IMR-90 (cell line): ENCODE measurements at regions not wholly inside any gene's neighbourhood (a gene's known extent, or its start where the extent isn't known, plus 50 kb on each side); places are given as distances from the start of the nearest gene placed in this dataset.

Experiments used
- ATAC-seq: fragments of 200-7000 bp; cut with Tn5 transposase; 2 replicates; pipeline ENCODE4 v1.9.1; 2020; ENCODE audit warnings: low read depth, mild to moderate bottlenecking, moderate library complexity
- BruUV-seq: library from RNA; stranded (reverse); fragments of 400-500 nt; replicated peaks from 2 replicates; lab custom pipeline; 2021; lab: Mats Ljungman, UMichigan
- CTCF ChIA-PET: fragments of 300-600 bp; formaldehyde crosslinking; extraction: SDS; loops from one replicate; lab custom pipeline; 2021; ENCODE audit warnings: antibody characterized with exemption; lab: Yijun Ruan, JAX
- POLR2A ChIA-PET: fragments of 300-600 bp; sonication (Branson Sonifier 250); formaldehyde crosslinking; loops from one replicate; lab custom pipeline; 2022; ENCODE audit warnings: antibody characterized with exemption; ENCODE audit not compliant: unreplicated experiment; lab: Charles Lee
- DNase-seq: peaks from one replicate; pipeline ENCODE4 v3.0.0; 2013
- H2AFZ ChIP-seq: replicated peaks from 2 replicates; pipeline ENCODE3; 2013; ENCODE audit warnings: low read length, mild to moderate bottlenecking; ENCODE audit not compliant: poor library complexity
- H2AK5ac ChIP-seq: 2 replicates; pipeline ENCODE4 v1.6.1; 2013; ENCODE audit warnings: low read depth, low read length, inconsistent platforms
- H2AK9ac ChIP-seq: replicated peaks from 2 replicates; pipeline ENCODE3; 2013; ENCODE audit warnings: mild to moderate bottlenecking, low read depth, low read length, moderate library complexity; ENCODE audit not compliant: poor library complexity
- H2BK120ac ChIP-seq: 2 replicates; pipeline ENCODE4 v1.6.1; 2013; ENCODE audit warnings: low read depth, low read length, inconsistent platforms
- H2BK15ac ChIP-seq: 3 replicates; pipeline ENCODE4 v1.6.1; 2013; ENCODE audit warnings: low read depth, low read length, inconsistent platforms
- H2BK20ac ChIP-seq: 2 replicates; pipeline ENCODE4 v1.6.1; 2013; ENCODE audit warnings: low read depth, mild to moderate bottlenecking, inconsistent platforms, low read length, moderate library complexity
- H2BK5ac ChIP-seq: 2 replicates; pipeline ENCODE4 v1.6.1; 2013; ENCODE audit warnings: mild to moderate bottlenecking, low read depth, low read length, inconsistent platforms; ENCODE audit not compliant: poor library complexity, severe bottlenecking
- H3K14ac ChIP-seq: replicated peaks from 2 replicates; pipeline ENCODE4 v1.6.1; 2013; ENCODE audit warnings: low read depth, low read length, inconsistent platforms
- H3K18ac ChIP-seq: 2 replicates; pipeline ENCODE4 v1.6.1; 2013; ENCODE audit warnings: low read depth, low read length, control low read depth
- H3K23ac ChIP-seq: 2 replicates; pipeline ENCODE4 v1.6.1; 2013; ENCODE audit warnings: low read depth, low read length, inconsistent platforms
- H3K27ac ChIP-seq: 2 replicates; pipeline ENCODE4 v1.5.1; 2013; ENCODE audit warnings: mild to moderate bottlenecking, control low read depth, low read length; ENCODE audit not compliant: insufficient read depth
- H3K27me3 ChIP-seq: 2 replicates; pipeline ENCODE4 v1.6.1; 2013; ENCODE audit warnings: low read length; ENCODE audit not compliant: control insufficient read depth, insufficient read depth
- H3K36me3 ChIP-seq: 2 replicates; pipeline ENCODE4 v1.6.1; 2013; ENCODE audit warnings: low read length, mixed read lengths; ENCODE audit not compliant: control insufficient read depth, insufficient read depth
- H3K4ac ChIP-seq: 2 replicates; pipeline ENCODE4 v1.6.1; 2013; ENCODE audit warnings: low read depth, low read length, inconsistent platforms
- H3K4me1 ChIP-seq: 2 replicates; pipeline ENCODE4 v1.6.1; 2013; ENCODE audit warnings: low read length, mixed read lengths; ENCODE audit not compliant: control insufficient read depth, insufficient read depth
- H3K4me2 ChIP-seq: 2 replicates; pipeline ENCODE4 v1.6.1; 2013; ENCODE audit warnings: low read depth, mild to moderate bottlenecking, control low read depth, low read length, moderate library complexity
- H3K4me3 ChIP-seq: 2 replicates; pipeline ENCODE4 v1.5.1; 2013; ENCODE audit warnings: low read depth, mild to moderate bottlenecking, control low read depth, low read length, moderate library complexity; ENCODE audit not compliant: insufficient read depth
- H3K56ac ChIP-seq: 2 replicates; pipeline ENCODE4 v1.6.1; 2013; ENCODE audit warnings: low read length, inconsistent platforms; ENCODE audit not compliant: insufficient read depth; ENCODE audit errors: extremely low read depth
- H3K79me1 ChIP-seq, 2 experiments: 2 replicates each; pipeline ENCODE4 v1.6.1; 2013; ENCODE audit warnings: low read length in 2 of 2, inconsistent platforms in 1 of 2, low read depth in 1 of 2
- H3K9ac ChIP-seq: 2 replicates; pipeline ENCODE4 v1.6.1; 2013; ENCODE audit warnings: low read depth, low read length, control low read depth
- H3K9me1 ChIP-seq: 2 replicates; pipeline ENCODE4 v1.6.1; 2013; ENCODE audit warnings: low read length, inconsistent platforms; ENCODE audit not compliant: insufficient read depth
- H3K9me3 ChIP-seq: 2 replicates; pipeline ENCODE4 v1.6.1; 2013; ENCODE audit warnings: low read length; ENCODE audit not compliant: control insufficient read depth, insufficient read depth
- H4K20me1 ChIP-seq: 2 replicates; pipeline ENCODE4 v1.6.1; 2013; ENCODE audit warnings: low read length, inconsistent platforms; ENCODE audit not compliant: insufficient read depth
- H4K5ac ChIP-seq: 2 replicates; pipeline ENCODE4 v1.6.1; 2013; ENCODE audit warnings: mild to moderate bottlenecking, low read depth, low read length, control low read depth
- H4K8ac ChIP-seq, 2 experiments: 2 replicates each; pipeline ENCODE4 v1.6.1; 2013; ENCODE audit warnings: low read depth in 2 of 2, low read length in 2 of 2, control low read depth in 1 of 2, inconsistent platforms in 1 of 2
- H4K91ac ChIP-seq: 2 replicates; pipeline ENCODE4 v1.6.1; 2013; ENCODE audit warnings: low read depth, low read length, inconsistent platforms; ENCODE audit not compliant: insufficient read depth
- BHLHE40 ChIP-seq: fragments of 150-350 bp; IDR thresholded peaks from 2 replicates; pipeline ENCODE4 v1.6.1; 2016; ENCODE audit warnings: mild to moderate bottlenecking, low read depth, low read length
- CEBPB ChIP-seq: IDR thresholded peaks from 2 replicates; pipeline ENCODE4 v1.6.1; 2012; ENCODE audit warnings: low read depth, low read length, improper control_type of control experiment
- CHD1 ChIP-seq: IDR thresholded peaks from 2 replicates; pipeline ENCODE4 v1.6.1; 2012; ENCODE audit warnings: low read depth, low read length, improper control_type of control experiment
- CTCF ChIP-seq: conservative IDR thresholded peaks from 2 replicates; pipeline ENCODE4 v1.5.1; 2012; ENCODE audit warnings: mild to moderate bottlenecking, low read depth, low read length, improper control_type of control experiment
- MXI1 ChIP-seq: IDR thresholded peaks from 2 replicates; pipeline ENCODE4 v1.6.1; 2012; ENCODE audit warnings: low read depth, mild to moderate bottlenecking, low read length, moderate library complexity, borderline replicate concordance
- NFE2L2 ChIP-seq: fragments of 150-350 bp; IDR thresholded peaks from 2 replicates; pipeline ENCODE4 v1.6.1; 2016; ENCODE audit warnings: low read depth, mild to moderate bottlenecking, low read length
- POLR2A ChIP-seq: IDR thresholded peaks from 2 replicates; pipeline ENCODE4 v1.6.1; 2012; ENCODE audit warnings: mild to moderate bottlenecking, low read depth, low read length
- RAD21 ChIP-seq: IDR thresholded peaks from 2 replicates; pipeline ENCODE4 v1.6.1; 2012; ENCODE audit warnings: low read length, improper control_type of control experiment
- SMC3 ChIP-seq: fragments of 150-350 bp; IDR thresholded peaks from 2 replicates; pipeline ENCODE4 v1.6.1; 2016; ENCODE audit warnings: low read depth, mild to moderate bottlenecking, antibody characterized with exemption, low read length, moderate library complexity
- USF2 ChIP-seq: fragments of 150-350 bp; IDR thresholded peaks from 2 replicates; pipeline ENCODE4 v1.6.1; 2017; ENCODE audit warnings: mild to moderate bottlenecking, antibody characterized with exemption, low read length, low read depth
- WGBS, 2 experiments: methylation state at CpG; one replicate each; pipeline versions ENCODE4 v1.1.5 to v1.1.7; 2013; ENCODE audit warnings: missing lambda C conversion rate in 2 of 2; ENCODE audit not compliant: insufficient read length in 1 of 2; ENCODE audit errors: extremely low coverage in 2 of 2; 5-methylcytosine and 5-hydroxymethylcytosine counted together
- dilution Hi-C: fragments of 300-500 bp; cut with HindIII; formaldehyde crosslinking; loops from one replicate; pipeline ENCODE4 v1.14.3; 2018; ENCODE audit warnings: low sequenced_read_pairs; ENCODE audit not compliant: unreplicated experiment
- in situ Hi-C: fragments of 300-500 bp; cut with MboI; formaldehyde crosslinking; loops from 3 replicates; pipeline ENCODE4 v1.14.3; 2019; ENCODE audit warnings: low sequenced_read_pairs, inconsistent platforms, mixed read lengths
- intact Hi-C: fragments of 100-400 bp; cut with micrococcal nuclease; formaldehyde crosslinking; loops from 2 replicates; pipeline ENCODE4 v1.10.0; 2022

- TF ChIP-seq NFE2L2 = no peak
- TF ChIP-seq MXI1 = no peak
- no peak for TF ChIP-seq BHLHE40
- TF ChIP-seq USF2 = no peak
- TF ChIP-seq CTCF = no peak
- TF ChIP-seq POLR2A = no peak
- no peak for TF ChIP-seq CHD1
- no peak for TF ChIP-seq SMC3
- TF ChIP-seq CEBPB = no peak
- no peak for TF ChIP-seq RAD21
- in situ Hi-C loops (no loop called here), dilution Hi-C loops (no loop called here), intact Hi-C loops (no loop called here)
- no peak overlapping the region for H4K91ac ChIP-seq
- no peak overlapping the region for H3K4me3 ChIP-seq
- peak overlapping the region; percentile 75; the same call in 1 of the 3 replicates for H2BK15ac ChIP-seq
- H3K27ac ChIP-seq = no peak overlapping the region
- ChIA-PET CTCF (no interaction called here), POLR2A (no interaction called here)
- H3K4me2 ChIP-seq = no peak overlapping the region
- H2BK5ac ChIP-seq = no peak overlapping the region
- no peak overlapping the region; the same call in 1 of the 2 replicates for H3K4ac ChIP-seq
- no peak overlapping the region for H2BK20ac ChIP-seq
- no peak overlapping the region for H3K23ac ChIP-seq
- no peak overlapping the region for H3K56ac ChIP-seq
- ATAC-seq (no peak), DNase-seq (no peak)
- H3K9ac ChIP-seq = no peak overlapping the region
- no peak overlapping the region; the same call in 1 of the 2 replicates for H3K18ac ChIP-seq
- H2AK5ac ChIP-seq = no peak overlapping the region
- no peaks in the 10 kb centered on the region for H3K36me3 ChIP-seq
- H4K5ac ChIP-seq = no peak overlapping the region
- H2AFZ ChIP-seq = no peak overlapping the region
- H3K27me3 ChIP-seq = no peaks in the 10 kb centered on the region
- H3K4me1 ChIP-seq = peaks cover 5% of the 10 kb centered on the region
- no peaks in the 10 kb centered on the region for H4K20me1 ChIP-seq
- no peaks in the 10 kb centered on the region for H3K79me1 ChIP-seq
- no peaks in the 10 kb centered on the region for H3K9me1 ChIP-seq
- BruUV-seq = no TSS peak
- no peak overlapping the region for H2BK120ac ChIP-seq
- no peaks in the 10 kb centered on the region for H3K9me3 ChIP-seq
- no peak overlapping the region for H4K8ac ChIP-seq
- H2AK9ac ChIP-seq = no peak overlapping the region
- H3K14ac ChIP-seq = no peak overlapping the region
- no CpG with 5 or more reads among the region's 2 CpGs for WGBS, 2 experiments
These were observed 1152.1 kb downstream of the FAT4 start for GRCh38 chr4:126466848-126467247.
